Spleen (tissue), 7 donors: ENCODE measurements at regions not wholly inside any gene's neighbourhood (a gene's known extent, or its start where the extent isn't known, plus 50 kb on each side); places are given as distances from the start of the nearest gene placed in this dataset.

Experiments
- CTCF ChIP-seq, 11 experiments: fragments of 200-600 bp in 7 of 11; fragments of 450-650 bp in 4 of 11; sonication (generic) in 4 of 11; IDR thresholded peaks in 8 of 11; conservative IDR thresholded peaks in 3 of 11; 1 replicate in 7 of 11; 2 replicates in 4 of 11; pipeline versions ENCODE4 v1.4.0 to v1.8.0; 2016 to 2021; ENCODE audit warnings: antibody characterized with exemption in 11 of 11, inconsistent platforms in 4 of 11, mild to moderate bottlenecking in 1 of 11
- POLR2A ChIP-seq, 3 donors: fragments of 450-650 bp; IDR thresholded peaks; one replicate each; pipeline ENCODE4 v1.5.1; 2017; ENCODE audit warnings: antibody characterized with exemption in 3 of 3, mild to moderate bottlenecking in 1 of 3
- donor health status: DM: no; HTN: no; CAD: no; lungs with moderate emphysema.
- donor health status: DM: no; HTN: no; CAD: no.
- donor health status: DM: no; HTN: no; CAD: no.

- peak in 4 of 11 experiments; percentile 14 to 30 (median 17) for TF ChIP-seq CTCF (IDR thresholded peaks at IDR 0.05 in 8 of 11, conservative IDR thresholded peaks at IDR 0.05 in 3 of 11)
- TF ChIP-seq POLR2A (IDR thresholded peaks at IDR 0.05): no peak
Observed at GRCh38 chr3:1987980-1988379, 110.7 kb upstream of the CNTN4 start.
